ENCODE measurements at regions not wholly inside any gene's neighbourhood (a gene's known extent, or its start where the extent isn't known, plus 50 kb on each side); places are given as distances from the start of the nearest gene placed in this dataset.

GRCh38 chr2:234243871-234244565 is 193.5 kb downstream of the SPP2 start:
- no peak for DNase-seq

GRCh38 chr2:234242459-234242836 is 191.9 kb downstream of the SPP2 start:
- no peak for DNase-seq

GRCh38 chr2:234241656-234242458 is 191.4 kb downstream of the SPP2 start:
- no peak for DNase-seq

- no peak for DNase-seq
Measured at GRCh38 chr2:234240917-234241316, 190.4 kb downstream of the SPP2 start.

GRCh38 chr2:234235191-234235590 is 184.7 kb downstream of the SPP2 start:
- no peak for DNase-seq

GRCh38 chr2:234231460-234231859 is 181.0 kb downstream of the SPP2 start:
- DNase-seq: peak; percentile 17

- DNase-seq: no peak
Measured at GRCh38 chr2:234219046-234219310, 168.5 kb downstream of the SPP2 start.

GRCh38 chr2:234218266-234219045 is 168.0 kb downstream of the SPP2 start:
- no peak for DNase-seq

GRCh38 chr2:234212534-234212933 is 162.0 kb downstream of the SPP2 start:
- DNase-seq: peak; percentile 61

- peak; percentile 16 for DNase-seq
Measured at GRCh38 chr2:234211797-234212196, 161.3 kb downstream of the SPP2 start.

- no peak for DNase-seq
Measured at GRCh38 chr2:234206738-234207137, 156.2 kb downstream of the SPP2 start.

GRCh38 chr2:234204480-234204879 is 154.0 kb downstream of the SPP2 start:
- DNase-seq: no peak

GRCh38 chr2:234203135-234203984 is 152.9 kb downstream of the SPP2 start:
- no peak for DNase-seq

GRCh38 chr2:234202601-234203000 is 152.1 kb downstream of the SPP2 start:
- DNase-seq: no peak

- DNase-seq: no peak
Measured at GRCh38 chr2:234199996-234200395, 149.5 kb downstream of the SPP2 start.

GRCh38 chr2:234198976-234199375 is 148.5 kb downstream of the SPP2 start:
- no peak for DNase-seq

- DNase-seq: no peak
Measured at GRCh38 chr2:234195516-234195915, 145.0 kb downstream of the SPP2 start.

- no peak for DNase-seq
Measured at GRCh38 chr2:234193977-234194563, 143.6 kb downstream of the SPP2 start.

- DNase-seq: peak; percentile 11
Measured at GRCh38 chr2:234191819-234192407, 141.4 kb downstream of the SPP2 start.

- DNase-seq: no peak
Measured at GRCh38 chr2:234189786-234190300, 139.3 kb downstream of the SPP2 start.

- no peak for DNase-seq
Measured at GRCh38 chr2:234189230-234189629, 138.7 kb downstream of the SPP2 start.

- no peak for DNase-seq
Measured at GRCh38 chr2:234187646-234188174, 137.2 kb downstream of the SPP2 start.

Data from NCI-H82 (cell line).